Adrenal gland (tissue), 5 donors: ENCODE measurements at regions not wholly inside any gene's neighbourhood (a gene's known extent, or its start where the extent isn't known, plus 50 kb on each side); places are given as distances from the start of the nearest gene placed in this dataset.

Source experiments
- CTCF ChIP-seq, 6 experiments: fragments of 450-650 bp in 4 of 6; fragments of 200-600 bp in 2 of 6; sonication (generic) in 1 of 6; IDR thresholded peaks; 1 replicate in 5 of 6; 2 replicates in 1 of 6; pipeline versions ENCODE4 v1.5.1 to v1.8.0; 2016 to 2021; ENCODE audit warnings: antibody characterized with exemption in 6 of 6, mild to moderate bottlenecking in 2 of 6, moderate library complexity in 1 of 6
- POLR2A ChIP-seq, 2 donors: fragments of 450-650 bp; IDR thresholded peaks; one replicate each; pipeline ENCODE4 v1.6.1; 2017; ENCODE audit warnings: antibody characterized with exemption in 2 of 2, mild to moderate bottlenecking in 2 of 2, moderate library complexity in 1 of 2
- donor health status: DM: no; HTN: no; CAD: no.

- TF ChIP-seq CTCF (IDR thresholded peaks at IDR 0.05) (peak in 1 of 6 experiments; percentile 30), POLR2A (IDR thresholded peaks at IDR 0.05) (no peak)
These were observed 1456.7 kb downstream of the REEP3 start for GRCh38 chr10:64977915-64978314.
